ENCODE measurements at regions not wholly inside any gene's neighbourhood (a gene's known extent, or its start where the extent isn't known, plus 50 kb on each side); places are given as distances from the start of the nearest gene placed in this dataset.
"Not testable (repeated sequence)": the region's sequence is repeated elsewhere in the genome, so short reads cannot be mapped to it uniquely, and the experiment has no call there.

GRCh38 chr12:107207931-107208525, 114.7 kb upstream of the CRY1 start:
- no peak for DNase-seq (ENCODE audit: extremely low spot score, unreplicated experiment)
- TF ChIP-seq, protein P1, sequence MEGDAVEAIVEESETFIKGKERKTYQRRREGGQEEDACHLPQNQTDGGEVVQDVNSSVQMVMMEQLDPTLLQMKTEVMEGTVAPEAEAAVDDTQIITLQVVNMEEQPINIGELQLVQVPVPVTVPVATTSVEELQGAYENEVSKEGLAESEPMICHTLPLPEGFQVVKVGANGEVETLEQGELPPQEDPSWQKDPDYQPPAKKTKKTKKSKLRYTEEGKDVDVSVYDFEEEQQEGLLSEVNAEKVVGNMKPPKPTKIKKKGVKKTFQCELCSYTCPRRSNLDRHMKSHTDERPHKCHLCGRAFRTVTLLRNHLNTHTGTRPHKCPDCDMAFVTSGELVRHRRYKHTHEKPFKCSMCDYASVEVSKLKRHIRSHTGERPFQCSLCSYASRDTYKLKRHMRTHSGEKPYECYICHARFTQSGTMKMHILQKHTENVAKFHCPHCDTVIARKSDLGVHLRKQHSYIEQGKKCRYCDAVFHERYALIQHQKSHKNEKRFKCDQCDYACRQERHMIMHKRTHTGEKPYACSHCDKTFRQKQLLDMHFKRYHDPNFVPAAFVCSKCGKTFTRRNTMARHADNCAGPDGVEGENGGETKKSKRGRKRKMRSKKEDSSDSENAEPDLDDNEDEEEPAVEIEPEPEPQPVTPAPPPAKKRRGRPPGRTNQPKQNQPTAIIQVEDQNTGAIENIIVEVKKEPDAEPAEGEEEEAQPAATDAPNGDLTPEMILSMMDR (conservative IDR thresholded peaks at IDR 0.05), result no peak
- Mint-ChIP-seq H3K4me3 (no peak overlapping the region), H3K9me3 (no peaks in the 10 kb centered on the region), H3K4me1 (ENCODE audit: unreplicated experiment) (no peaks in the 10 kb centered on the region), H3K27me3 (peaks cover 10% of the 10 kb centered on the region), H3K27ac (no peak overlapping the region), H3K36me3 (no peaks in the 10 kb centered on the region)

GRCh38 chr12:107209700-107210099, 116.4 kb upstream of the CRY1 start:
- peaks cover 10% of the 10 kb centered on the region for H3K27me3 Mint-ChIP-seq
- not testable (repeated sequence) for H3K36me3 Mint-ChIP-seq; DNase-seq (ENCODE audit: extremely low spot score, unreplicated experiment); H3K27ac Mint-ChIP-seq; H3K4me1 Mint-ChIP-seq (ENCODE audit: unreplicated experiment); H3K9me3 Mint-ChIP-seq; H3K4me3 Mint-ChIP-seq

DNA sequence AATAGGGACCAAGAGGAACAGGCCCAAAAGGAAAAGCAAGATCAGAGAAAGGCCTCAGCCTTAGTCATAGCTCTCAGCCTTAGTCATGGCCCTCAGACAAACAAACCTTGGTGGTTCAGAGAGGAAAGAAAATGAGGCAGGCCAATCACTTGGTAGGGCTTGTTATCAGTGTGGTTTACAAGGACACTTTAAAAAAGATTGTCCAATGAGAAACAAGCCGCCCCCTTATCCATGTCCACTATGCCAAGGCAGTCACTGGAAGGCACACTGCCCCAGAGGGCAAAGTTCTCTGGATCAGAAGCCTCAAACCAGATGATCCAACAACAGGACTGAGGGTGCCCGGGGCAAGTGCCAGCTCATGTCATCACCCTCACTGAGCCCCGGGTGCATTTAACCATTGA, 121.0 kb upstream of the CRY1 start:
- not testable (repeated sequence) for H3K4me3 Mint-ChIP-seq; H3K4me1 Mint-ChIP-seq (ENCODE audit: unreplicated experiment); H3K9me3 Mint-ChIP-seq; H3K27ac Mint-ChIP-seq; H3K36me3 Mint-ChIP-seq; H3K27me3 Mint-ChIP-seq; DNase-seq (ENCODE audit: extremely low spot score, unreplicated experiment)

DNA sequence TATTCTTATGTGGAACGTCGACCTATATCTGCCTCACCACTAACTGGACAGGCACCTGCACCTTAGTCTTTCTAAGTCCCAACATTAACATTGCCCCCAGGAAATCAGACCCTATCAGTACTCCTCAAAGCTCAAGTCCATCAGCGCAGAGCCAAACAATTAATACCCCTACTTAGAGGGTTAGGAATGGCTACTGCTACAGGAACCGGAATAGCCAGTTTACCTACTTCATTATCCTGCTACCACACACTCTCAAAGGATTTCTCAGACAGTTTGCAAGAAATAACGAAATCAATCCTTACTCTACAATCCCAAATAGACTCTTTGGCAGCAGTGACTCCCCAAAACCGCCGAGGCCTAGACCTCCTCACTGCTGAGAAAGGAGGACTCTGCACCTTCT, 123.1 kb upstream of the CRY1 start:
- H3K27me3 Mint-ChIP-seq; H3K27ac Mint-ChIP-seq; H3K9me3 Mint-ChIP-seq; H3K4me3 Mint-ChIP-seq; H3K4me1 Mint-ChIP-seq (ENCODE audit: unreplicated experiment); DNase-seq (ENCODE audit: extremely low spot score, unreplicated experiment); H3K36me3 Mint-ChIP-seq: not testable (repeated sequence)

- no peaks in the 10 kb centered on the region for H3K36me3 Mint-ChIP-seq
- peaks cover 13% of the 10 kb centered on the region for H3K27me3 Mint-ChIP-seq
- peaks cover 5% of the 10 kb centered on the region for H3K4me1 Mint-ChIP-seq (ENCODE audit: unreplicated experiment)
- DNase-seq (ENCODE audit: extremely low spot score, unreplicated experiment), result no peak
- peaks cover 7% of the 10 kb centered on the region for H3K9me3 Mint-ChIP-seq
- TF ChIP-seq, protein P1 (conservative IDR thresholded peaks at IDR 0.05), result no peak
- H3K27ac Mint-ChIP-seq, result no peak overlapping the region
- H3K4me3 Mint-ChIP-seq, result no peak overlapping the region
These were observed 126.0 kb upstream of the CRY1 start for GRCh38 chr12:107219301-107219700.

- Mint-ChIP-seq H3K9me3 (peaks cover 7% of the 10 kb centered on the region), H3K27me3 (peaks cover 13% of the 10 kb centered on the region), H3K27ac (no peak overlapping the region), H3K36me3 (no peaks in the 10 kb centered on the region), H3K4me3 (no peak overlapping the region), H3K4me1 (ENCODE audit: unreplicated experiment) (peaks cover 10% of the 10 kb centered on the region)
- no peak for DNase-seq (ENCODE audit: extremely low spot score, unreplicated experiment)
- TF ChIP-seq, protein P1 (conservative IDR thresholded peaks at IDR 0.05), result no peak
These were observed 128.6 kb upstream of the CRY1 start for GRCh38 chr12:107221913-107222312.

DNA sequence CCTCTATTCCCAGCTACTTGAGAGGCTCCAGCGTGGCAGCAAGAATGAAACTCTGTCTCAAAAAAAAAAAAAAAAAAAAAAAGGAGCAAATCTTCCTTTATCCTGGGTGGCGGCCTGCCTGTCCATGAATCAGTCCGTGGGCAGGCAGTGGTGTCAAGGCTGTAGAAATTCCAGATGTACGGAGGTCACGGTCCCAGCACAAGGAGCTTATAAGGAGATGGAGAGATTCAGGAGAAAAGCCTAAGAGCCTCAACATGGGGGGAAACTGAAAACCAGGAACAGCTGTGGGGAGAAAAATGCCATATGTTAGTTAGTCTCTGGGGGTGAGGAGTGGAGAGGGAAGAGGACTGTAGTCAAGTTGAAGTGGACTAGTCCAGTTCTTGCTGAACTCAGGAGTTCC, 130.5 kb upstream of the CRY1 start:
- Mint-ChIP-seq H3K4me1 (ENCODE audit: unreplicated experiment) (peaks cover 10% of the 10 kb centered on the region), H3K4me3 (no peak overlapping the region), H3K27me3 (peaks cover 17% of the 10 kb centered on the region), H3K9me3 (no peaks in the 10 kb centered on the region), H3K27ac (no peak overlapping the region), H3K36me3 (no peaks in the 10 kb centered on the region)
- no peak for DNase-seq (ENCODE audit: extremely low spot score, unreplicated experiment)
- TF ChIP-seq, protein P1 (conservative IDR thresholded peaks at IDR 0.05), result no peak

Data from type B pancreatic cell (in vitro differentiated cells).